ENCODE measurements at regions not wholly inside any gene's neighbourhood (a gene's known extent, or its start where the extent isn't known, plus 50 kb on each side); places are given as distances from the start of the nearest gene placed in this dataset.
"Not testable (repeated sequence)": the region's sequence is repeated elsewhere in the genome, so short reads cannot be mapped to it uniquely, and the experiment has no call there.

DNA sequence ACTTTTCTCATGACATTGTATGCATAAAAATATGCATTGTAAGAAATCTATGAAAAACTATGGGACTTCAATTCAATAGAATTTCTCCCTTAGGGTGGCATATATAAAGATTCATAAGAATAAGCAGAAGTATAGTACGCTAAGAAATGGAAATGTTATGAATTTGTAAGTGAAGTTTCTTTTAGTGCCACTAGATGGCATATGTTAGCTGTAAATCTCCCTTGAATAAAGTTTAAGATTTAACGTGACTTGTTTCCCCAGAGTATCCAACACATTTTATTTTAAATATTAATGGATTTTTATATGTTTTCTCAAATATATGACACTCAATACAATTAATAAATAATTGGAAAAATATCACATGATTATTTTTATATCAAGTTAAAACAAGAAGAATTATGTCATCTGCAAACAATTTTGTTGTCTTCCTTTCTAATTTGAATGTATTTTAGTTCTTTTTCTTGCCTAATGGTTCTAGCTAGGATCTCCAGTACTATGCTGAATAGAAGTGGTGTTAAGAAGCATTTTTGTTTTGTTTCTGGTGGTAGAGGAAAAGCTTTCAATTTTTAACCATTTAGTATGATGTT lies 287.2 kb downstream of the HGF start:
- H3K4me1 Mint-ChIP-seq (ENCODE audit: low read depth): no peaks in the 10 kb centered on the region
- intact Hi-C loops (cut with DNase I, micrococcal nuclease): loop anchor here (5.0 kb wide), 2 partner anchors 1090 to 1245 kb away; no protein-coding TSS in a partner anchor
- Histone ChIP-seq H3K27ac (ENCODE audit: low read depth in 1 of 2, low read length in 2 of 2) (no peak overlapping the region), H3K27me3 (ENCODE audit: control insufficient read depth in 1 of 2, insufficient read depth in 2 of 2, low read length in 2 of 2) (no peaks in the 10 kb centered on the region), H3K4me3 (ENCODE audit: low read length) (no peak overlapping the region), H3K36me3 (ENCODE audit: insufficient read depth, low read length) (no peaks in the 10 kb centered on the region), H3K9me3 (ENCODE audit: control insufficient read depth in 1 of 2, insufficient read depth in 1 of 2, low read length in 2 of 2) (peaks cover 0 to 9% of the 10 kb centered on the region in 2 experiments), H3K4me1 (ENCODE audit: insufficient read depth, low read length) (no peaks in the 10 kb centered on the region)
- peak; percentile 73 for TF ChIP-seq CTCF (IDR thresholded peaks at IDR 0.05)
- no peaks in the 10 kb centered on the region for H3K9me3 Mint-ChIP-seq
- H3K27me3 Mint-ChIP-seq: no peaks in the 10 kb centered on the region
- H3K4me3 Mint-ChIP-seq: no peak overlapping the region
- no peak for ATAC-seq (ENCODE audit: poor library complexity)
- DNase-seq: peak in 1 of 14 experiments; percentile 17
- no peak overlapping the region for H3K27ac Mint-ChIP-seq
- POLR2A ChIA-PET: no interaction called here
- CTCF ChIA-PET: interaction anchor here (0.6 kb wide), 1 partner anchor 1361 kb away, joined by 3 read pairs; no protein-coding TSS in a partner anchor
- H3K36me3 Mint-ChIP-seq (ENCODE audit: low read depth): no peaks in the 10 kb centered on the region

DNA sequence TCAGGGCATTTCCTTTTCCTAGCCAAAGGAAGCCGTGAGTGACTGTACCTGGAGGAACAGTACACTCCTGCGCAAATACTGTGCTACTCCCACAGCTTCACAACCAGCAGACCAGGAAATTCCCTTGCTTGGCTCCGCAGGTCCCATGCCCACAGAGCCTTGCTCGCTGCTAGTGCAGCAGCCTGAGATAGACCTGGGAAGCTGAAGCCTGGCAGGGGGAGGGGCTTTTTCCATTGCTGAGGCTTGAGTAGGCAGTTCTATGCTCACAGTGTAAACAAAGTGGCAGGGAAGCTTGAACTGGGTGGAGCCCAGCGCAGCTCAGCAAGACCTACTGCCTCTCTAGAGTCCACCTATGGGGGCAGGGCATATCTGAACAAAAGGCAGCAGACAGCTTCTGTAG lies 291.2 kb downstream of the HGF start:
- H3K4me1 ChIP-seq (ENCODE audit: insufficient read depth, low read length): no peaks in the 10 kb centered on the region
- H3K9me3 Mint-ChIP-seq: no peaks in the 10 kb centered on the region
- intact Hi-C loops (cut with DNase I, micrococcal nuclease): no loop called here
- no peaks in the 10 kb centered on the region for H3K27me3 ChIP-seq (ENCODE audit: control insufficient read depth in 1 of 2, insufficient read depth in 2 of 2, low read length in 2 of 2)
- H3K36me3 Mint-ChIP-seq (ENCODE audit: low read depth): no peaks in the 10 kb centered on the region
- peaks cover 0 to 9% of the 10 kb centered on the region in 2 experiments for H3K9me3 ChIP-seq (ENCODE audit: control insufficient read depth in 1 of 2, insufficient read depth in 1 of 2, low read length in 2 of 2)
- H3K4me3 Mint-ChIP-seq: no peak overlapping the region
- TF ChIP-seq CTCF (IDR thresholded peaks at IDR 0.05): no peak
- H3K27ac ChIP-seq (ENCODE audit: low read depth in 1 of 2, low read length in 2 of 2): no peak overlapping the region
- H3K27me3 Mint-ChIP-seq: no peaks in the 10 kb centered on the region
- no peak for DNase-seq
- H3K27ac Mint-ChIP-seq: no peak overlapping the region
- H3K4me3 ChIP-seq (ENCODE audit: low read length): no peak overlapping the region
- no peaks in the 10 kb centered on the region for H3K36me3 ChIP-seq (ENCODE audit: insufficient read depth, low read length)
- no peaks in the 10 kb centered on the region for H3K4me1 Mint-ChIP-seq (ENCODE audit: low read depth)
- CTCF ChIA-PET: no interaction called here
- POLR2A ChIA-PET: no interaction called here
- no peak for ATAC-seq (ENCODE audit: poor library complexity)

DNA sequence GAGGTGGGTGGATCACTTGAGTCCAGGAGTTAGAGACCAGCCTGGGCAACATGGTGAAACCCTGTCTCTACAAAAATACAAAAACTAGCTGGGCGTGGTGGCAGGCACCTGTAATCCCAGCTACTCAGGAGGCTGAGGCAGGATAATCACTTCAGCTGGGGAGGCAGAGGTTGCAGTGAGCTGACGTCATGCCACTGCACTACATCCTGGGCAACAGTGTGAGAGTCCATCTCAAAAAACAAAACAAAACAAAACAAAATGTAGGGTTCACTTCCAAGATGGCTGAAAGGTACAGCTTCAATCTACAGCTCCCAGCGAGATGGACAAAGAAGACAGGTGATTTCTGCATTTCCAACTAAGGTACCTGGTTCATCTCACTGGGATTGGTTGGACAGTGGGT lies 291.6 kb downstream of the HGF start:
- H3K27me3 Mint-ChIP-seq; ATAC-seq (ENCODE audit: poor library complexity); H3K9me3 Mint-ChIP-seq; H3K36me3 ChIP-seq (ENCODE audit: insufficient read depth, low read length); H3K4me1 Mint-ChIP-seq (ENCODE audit: low read depth); CTCF ChIA-PET; H3K27ac ChIP-seq (ENCODE audit: low read depth in 1 of 2, low read length in 2 of 2); H3K4me1 ChIP-seq (ENCODE audit: insufficient read depth, low read length); H3K36me3 Mint-ChIP-seq (ENCODE audit: low read depth); DNase-seq; H3K27ac Mint-ChIP-seq; H3K4me3 Mint-ChIP-seq; H3K27me3 ChIP-seq (ENCODE audit: control insufficient read depth in 1 of 2, insufficient read depth in 2 of 2, low read length in 2 of 2); intact Hi-C loops (cut with DNase I, micrococcal nuclease); H3K4me3 ChIP-seq (ENCODE audit: low read length); POLR2A ChIA-PET; H3K9me3 ChIP-seq (ENCODE audit: control insufficient read depth in 1 of 2, insufficient read depth in 1 of 2, low read length in 2 of 2): not testable (repeated sequence)

GRCh38 chr7:81473236-81473635 lies 296.6 kb downstream of the HGF start:
- H3K4me1 Mint-ChIP-seq (ENCODE audit: low read depth): no peaks in the 10 kb centered on the region
- intact Hi-C loops (cut with DNase I, micrococcal nuclease): no loop called here
- no peaks in the 10 kb centered on the region for H3K36me3 Mint-ChIP-seq (ENCODE audit: low read depth)
- TF ChIP-seq CTCF (IDR thresholded peaks at IDR 0.05): no peak
- H3K9me3 Mint-ChIP-seq: no peaks in the 10 kb centered on the region
- H3K27ac Mint-ChIP-seq: no peak overlapping the region
- POLR2A ChIA-PET: no interaction called here
- H3K27me3 ChIP-seq (ENCODE audit: control insufficient read depth in 1 of 2, insufficient read depth in 2 of 2, low read length in 2 of 2): no peaks in the 10 kb centered on the region
- CTCF ChIA-PET: no interaction called here
- ATAC-seq (ENCODE audit: poor library complexity) (no peak), DNase-seq (no peak)
- no peaks in the 10 kb centered on the region for H3K4me1 ChIP-seq (ENCODE audit: insufficient read depth, low read length)
- no peak overlapping the region for H3K4me3 Mint-ChIP-seq
- H3K27me3 Mint-ChIP-seq: no peaks in the 10 kb centered on the region
- H3K4me3 ChIP-seq (ENCODE audit: low read length): no peak overlapping the region
- H3K36me3 ChIP-seq (ENCODE audit: insufficient read depth, low read length): no peaks in the 10 kb centered on the region
- peaks cover 0 to 2% of the 10 kb centered on the region in 2 experiments for H3K9me3 ChIP-seq (ENCODE audit: control insufficient read depth in 1 of 2, insufficient read depth in 1 of 2, low read length in 2 of 2)
- no peak overlapping the region for H3K27ac ChIP-seq (ENCODE audit: low read depth in 1 of 2, low read length in 2 of 2)
